Liver (tissue), 3 donors: ENCODE measurements at regions not wholly inside any gene's neighbourhood (a gene's known extent, or its start where the extent isn't known, plus 50 kb on each side); places are given as distances from the start of the nearest gene placed in this dataset.

Experiments
- ATF3 ChIP-seq: IDR thresholded peaks from 2 replicates; pipeline ENCODE4 v1.6.1; 2016; ENCODE audit warnings: antibody characterized with exemption
- CTCF ChIP-seq: fragments of 150-350 bp; IDR thresholded peaks from 2 replicates; pipeline ENCODE4 v1.5.1; 2017; ENCODE audit warnings: improper control_type of control experiment, low read depth, low read length; ENCODE audit not compliant: missing input control
- FOXA1 ChIP-seq: IDR thresholded peaks from 2 replicates; pipeline ENCODE4 v1.6.1; 2016; ENCODE audit warnings: antibody characterized with exemption
- GABPA ChIP-seq, 2 donors: IDR thresholded peaks in 1 of 2; conservative IDR thresholded peaks in 1 of 2; 2 replicates each; pipeline ENCODE4 v1.6.1; 2016; ENCODE audit warnings: antibody characterized with exemption in 2 of 2, mild to moderate bottlenecking in 1 of 2, moderate library complexity in 1 of 2
- JUND ChIP-seq, 2 donors: IDR thresholded peaks; 2 replicates each; pipeline ENCODE4 v1.6.1; 2016; ENCODE audit warnings: antibody characterized with exemption in 2 of 2
- MAX ChIP-seq: IDR thresholded peaks from 2 replicates; pipeline ENCODE4 v1.6.1; 2016; ENCODE audit warnings: antibody characterized with exemption
- RAD21 ChIP-seq, 2 donors: IDR thresholded peaks; 2 replicates each; pipeline ENCODE4 v1.6.1; 2016; ENCODE audit warnings: antibody characterized with exemption in 2 of 2, mild to moderate bottlenecking in 2 of 2
- YY1 ChIP-seq: IDR thresholded peaks from 2 replicates; pipeline ENCODE4 v1.6.1; 2016; ENCODE audit warnings: antibody characterized with exemption, mild to moderate bottlenecking
- ZBTB33 ChIP-seq: IDR thresholded peaks from 2 replicates; pipeline ENCODE4 v1.6.1; 2016; ENCODE audit warnings: antibody characterized with exemption
- donor health status: healthy.
- donor health status: healthy.

- TF ChIP-seq CTCF (no peak), FOXA1 (no peak), MAX (no peak), ATF3 (no peak), ZBTB33 (no peak), RAD21 (IDR thresholded peaks at IDR 0.05) (no peak), JUND (IDR thresholded peaks at IDR 0.05) (no peak), GABPA (IDR thresholded peaks at IDR 0.05 in 1 of 2, conservative IDR thresholded peaks at IDR 0.05 in 1 of 2) (no peak), YY1 (no peak)
Measured at GRCh38 chr1:147847831-147848230, 54.8 kb upstream of the GJA8 start.
